NCI-H128 (cell line): ENCODE measurements at regions not wholly inside any gene's neighbourhood (a gene's known extent, or its start where the extent isn't known, plus 50 kb on each side); places are given as distances from the start of the nearest gene placed in this dataset.

Experiments used
- DNase-seq: peaks from one replicate; lab custom pipeline; 2025; ENCODE audit not compliant: unreplicated experiment; lab: John Stamatoyannopoulos, UW

DNA sequence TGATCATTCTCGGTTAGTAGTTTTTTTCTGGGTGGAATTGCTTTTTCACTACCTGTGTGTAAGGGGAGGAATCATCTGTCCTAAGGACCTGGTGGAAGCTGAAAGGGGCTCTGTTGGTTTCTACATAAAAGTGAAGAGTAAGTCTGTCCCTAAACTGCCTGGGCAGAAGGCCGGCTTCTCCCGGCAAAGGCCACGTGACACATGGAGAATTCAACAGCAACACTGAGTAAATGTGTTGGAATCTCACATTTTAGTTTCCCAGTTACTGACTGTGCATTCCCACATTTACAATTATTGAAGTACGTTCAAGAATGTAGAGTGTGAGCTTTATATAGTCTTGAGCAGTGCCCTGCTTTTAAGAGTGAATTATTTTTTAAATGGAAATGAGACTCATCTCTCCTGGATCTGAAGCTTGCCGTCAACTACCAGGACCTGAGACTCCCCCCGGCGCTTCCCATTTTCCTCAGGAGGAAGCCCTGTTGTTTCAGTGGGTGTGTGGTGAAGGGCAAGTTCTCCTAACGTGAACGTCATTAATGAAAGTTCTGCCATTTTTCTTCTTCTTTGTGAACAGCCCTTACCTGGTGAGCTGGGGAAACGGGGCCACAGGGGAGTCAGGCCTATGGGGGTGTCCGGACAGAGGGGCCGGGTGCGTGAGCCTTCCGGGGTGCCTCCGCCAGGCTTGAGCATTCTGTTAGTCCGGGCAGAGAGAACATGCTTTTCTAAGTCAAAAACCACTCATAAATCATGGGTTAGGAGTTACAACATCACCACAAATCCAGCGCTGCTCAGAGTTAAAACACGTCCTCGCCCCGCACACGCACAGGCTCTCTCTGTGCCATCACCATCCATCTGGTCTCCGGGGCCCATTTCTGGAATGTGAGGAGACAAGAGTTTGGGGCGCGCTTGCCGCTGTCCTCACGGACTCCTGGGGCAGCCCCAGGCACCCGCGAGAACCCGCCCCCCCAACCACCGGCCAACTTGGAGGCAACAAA lies 56.6 kb upstream of the SMOC2 start:
- DNase-seq: no peak

DNA sequence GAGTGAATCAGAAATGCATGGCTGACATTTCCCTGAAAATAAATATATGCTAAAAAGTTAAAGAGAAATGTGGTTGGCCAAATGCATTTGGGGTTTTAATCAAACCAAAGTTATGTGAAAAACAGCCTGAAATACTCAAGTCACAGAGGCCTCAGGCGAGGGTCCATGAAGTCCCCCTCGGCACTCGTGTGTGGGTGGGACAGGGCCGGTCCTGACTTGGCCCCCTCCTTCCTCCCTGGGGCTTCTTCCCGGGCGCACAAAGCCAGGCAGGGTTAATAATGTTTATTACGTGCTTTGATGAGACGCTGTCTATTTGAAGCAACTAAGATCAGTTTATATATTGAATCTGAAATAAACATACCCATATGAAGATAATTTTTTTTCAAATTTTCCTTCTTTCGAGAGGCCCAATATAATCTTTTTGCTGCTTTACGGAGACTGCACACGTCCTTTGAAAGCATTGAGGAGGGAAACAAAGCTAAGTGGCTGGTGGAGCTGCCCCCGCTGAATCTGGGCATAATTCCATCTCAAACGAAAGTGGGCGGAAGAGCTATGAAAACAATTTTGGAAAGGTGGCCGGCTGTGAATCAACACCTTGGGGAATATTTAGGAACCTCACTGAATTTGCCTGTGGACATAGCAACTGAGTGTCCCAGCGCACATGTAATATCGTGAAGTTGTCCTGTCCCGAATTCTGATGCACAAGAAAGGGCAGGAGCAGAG lies 55.8 kb upstream of the SMOC2 start:
- DNase-seq: peak; percentile 35

- no peak for DNase-seq
These were observed 54.9 kb upstream of the SMOC2 start for GRCh38 chr6:168385858-168386735.

DNA sequence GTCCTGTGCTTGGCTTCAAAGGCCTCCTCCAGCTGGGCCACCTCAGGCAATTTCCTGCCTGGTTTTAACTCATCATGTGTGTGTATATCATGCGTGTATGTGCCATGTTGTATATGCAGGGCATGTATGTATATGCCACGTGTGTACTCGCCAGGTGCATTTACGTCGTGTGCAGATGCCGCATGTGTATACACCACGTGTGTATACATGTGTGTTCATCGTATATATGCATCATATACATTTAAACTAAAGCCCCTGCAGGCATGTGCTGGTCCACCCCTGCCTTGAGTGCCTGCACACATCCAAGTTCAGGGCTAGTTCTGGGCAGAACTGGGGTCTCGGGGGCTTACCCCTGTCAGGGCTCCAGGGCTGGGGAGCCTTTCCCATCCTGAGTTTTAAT lies 54.0 kb upstream of the SMOC2 start:
- no peak for DNase-seq

DNA sequence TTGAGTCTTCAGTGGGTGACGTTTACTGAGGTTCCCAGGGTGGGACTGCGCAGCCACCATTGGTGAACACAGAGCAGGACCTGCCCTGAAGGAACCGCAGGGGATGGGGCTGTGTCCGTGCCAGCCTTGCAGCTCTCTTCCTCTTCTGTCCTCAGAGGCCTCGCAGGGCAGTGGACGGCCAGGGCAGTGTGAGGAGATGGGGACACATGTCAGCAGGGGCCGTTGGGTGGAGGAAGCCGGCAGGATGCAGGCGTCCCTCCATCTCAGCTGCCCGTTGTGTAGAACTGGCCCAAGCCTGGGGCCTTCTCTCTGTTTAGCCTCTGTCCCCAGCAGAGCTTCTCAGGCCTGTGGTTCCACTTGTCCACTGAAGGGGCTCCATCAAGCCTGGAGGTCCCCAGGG lies 53.6 kb upstream of the SMOC2 start:
- no peak for DNase-seq

- no peak for DNase-seq
These were observed 53.1 kb upstream of the SMOC2 start for GRCh38 chr6:168387911-168388310.

- DNase-seq: no peak
These were observed 52.0 kb upstream of the SMOC2 start for GRCh38 chr6:168388641-168389633.

- no peak for DNase-seq
These were observed 50.1 kb upstream of the SMOC2 start for GRCh38 chr6:168390749-168391420.
